Gastrocnemius medialis (tissue), 4 donors: ENCODE measurements at regions not wholly inside any gene's neighbourhood (a gene's known extent, or its start where the extent isn't known, plus 50 kb on each side); places are given as distances from the start of the nearest gene placed in this dataset.

Experiments used
- POLR2A ChIP-seq, 2 donors: fragments of 450-650 bp; IDR thresholded peaks; one replicate each; pipeline ENCODE4 v1.6.1; 2017; ENCODE audit warnings: antibody characterized with exemption in 2 of 2, mild to moderate bottlenecking in 2 of 2, moderate library complexity in 2 of 2
- TF ChIP-seq, protein P1 (sequence below), 5 experiments: fragments of 450-650 bp in 3 of 5; fragments of 200-600 bp in 2 of 5; sonication (generic) in 2 of 5; IDR thresholded peaks in 4 of 5; conservative IDR thresholded peaks in 1 of 5; 1 replicate in 4 of 5; 2 replicates in 1 of 5; pipeline ENCODE4 v1.5.1; 2016 to 2019; ENCODE audit warnings: antibody characterized with exemption in 5 of 5, mild to moderate bottlenecking in 3 of 5, moderate library complexity in 3 of 5

DNA sequence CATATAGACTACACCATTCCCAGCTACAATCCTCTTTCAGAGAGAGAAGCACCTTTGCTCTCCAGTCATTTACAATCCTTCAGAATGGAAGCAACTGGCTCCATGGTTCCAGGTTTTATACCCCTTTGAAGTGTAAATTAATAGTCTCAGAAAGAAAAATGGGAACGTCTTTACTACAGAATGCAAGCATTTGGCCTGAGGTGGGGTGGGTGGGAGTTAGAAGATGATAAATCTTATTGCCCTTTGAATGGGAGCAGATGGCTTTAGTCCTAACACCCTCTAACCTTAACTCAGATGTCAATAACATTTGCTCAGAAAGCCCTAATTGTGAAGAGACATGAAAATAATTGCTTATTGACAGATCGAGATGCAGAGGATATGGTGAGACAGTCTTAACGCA is 84.2 kb upstream of the KCNMA1 start:
- TF ChIP-seq, protein P1, sequence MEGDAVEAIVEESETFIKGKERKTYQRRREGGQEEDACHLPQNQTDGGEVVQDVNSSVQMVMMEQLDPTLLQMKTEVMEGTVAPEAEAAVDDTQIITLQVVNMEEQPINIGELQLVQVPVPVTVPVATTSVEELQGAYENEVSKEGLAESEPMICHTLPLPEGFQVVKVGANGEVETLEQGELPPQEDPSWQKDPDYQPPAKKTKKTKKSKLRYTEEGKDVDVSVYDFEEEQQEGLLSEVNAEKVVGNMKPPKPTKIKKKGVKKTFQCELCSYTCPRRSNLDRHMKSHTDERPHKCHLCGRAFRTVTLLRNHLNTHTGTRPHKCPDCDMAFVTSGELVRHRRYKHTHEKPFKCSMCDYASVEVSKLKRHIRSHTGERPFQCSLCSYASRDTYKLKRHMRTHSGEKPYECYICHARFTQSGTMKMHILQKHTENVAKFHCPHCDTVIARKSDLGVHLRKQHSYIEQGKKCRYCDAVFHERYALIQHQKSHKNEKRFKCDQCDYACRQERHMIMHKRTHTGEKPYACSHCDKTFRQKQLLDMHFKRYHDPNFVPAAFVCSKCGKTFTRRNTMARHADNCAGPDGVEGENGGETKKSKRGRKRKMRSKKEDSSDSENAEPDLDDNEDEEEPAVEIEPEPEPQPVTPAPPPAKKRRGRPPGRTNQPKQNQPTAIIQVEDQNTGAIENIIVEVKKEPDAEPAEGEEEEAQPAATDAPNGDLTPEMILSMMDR (IDR thresholded peaks at IDR 0.05 in 4 of 5, conservative IDR thresholded peaks at IDR 0.05 in 1 of 5) = no peak
- no peak for TF ChIP-seq POLR2A (IDR thresholded peaks at IDR 0.05)
